DND-41 (cell line): ENCODE measurements at regions not wholly inside any gene's neighbourhood (a gene's known extent, or its start where the extent isn't known, plus 50 kb on each side); places are given as distances from the start of the nearest gene placed in this dataset.
A peak's percentile ranks its signal among the peaks of the same experiment; 100 is the strongest.
"Not testable (repeated sequence)": the region's sequence is repeated elsewhere in the genome, so short reads cannot be mapped to it uniquely, and the experiment has no call there.

ENCODE experiments used
- ATAC-seq: fragments of 200-7000 bp; cut with Tn5 transposase; 3 replicates; pipeline ENCODE4 v1.9.1; 2021; ENCODE audit warnings: low read depth; ENCODE audit not compliant: insufficient read depth
- DNase-seq: peaks from one replicate; pipeline ENCODE4 v3.0.0-alpha.2; 2020
- H2AFZ ChIP-seq: 2 replicates; pipeline ENCODE4 v1.6.0; 2012; ENCODE audit warnings: low read depth, low read length
- H3K27ac ChIP-seq: 2 replicates; pipeline ENCODE4 v1.5.1; 2012; ENCODE audit warnings: low read length, inconsistent platforms
- H3K27me3 ChIP-seq: fragments of 200-600 bp; sonication (generic); 2 replicates; pipeline ENCODE4 v1.6.0; 2012; ENCODE audit warnings: low read length, mild to moderate bottlenecking, inconsistent platforms; ENCODE audit not compliant: insufficient read depth, poor library complexity
- H3K36me3 ChIP-seq: 2 replicates; pipeline ENCODE4 v1.5.1; 2012; ENCODE audit warnings: low read length, inconsistent platforms; ENCODE audit not compliant: insufficient read depth
- H3K4me1 ChIP-seq: 2 replicates; pipeline ENCODE4 v1.5.1; 2012; ENCODE audit warnings: mild to moderate bottlenecking, low read length; ENCODE audit not compliant: insufficient read depth
- H3K4me2 ChIP-seq: 2 replicates; pipeline ENCODE4 v1.6.0; 2012; ENCODE audit warnings: mild to moderate bottlenecking, moderate library complexity, low read length, inconsistent platforms; ENCODE audit not compliant: insufficient read depth
- H3K4me3 ChIP-seq, 2 experiments: fragments of 200-600 bp in 1 of 2; shearing (Covaris generic) in 1 of 2; 2 replicates each; pipeline ENCODE4 v1.5.1; 2012 to 2016; ENCODE audit warnings: inconsistent platforms in 2 of 2, low read length in 2 of 2, mild to moderate bottlenecking in 2 of 2, low read depth in 1 of 2, moderate library complexity in 1 of 2
- H3K79me2 ChIP-seq: 2 replicates; pipeline ENCODE4 v1.6.0; 2012; ENCODE audit warnings: low read length, inconsistent platforms; ENCODE audit not compliant: insufficient read depth
- H3K9ac ChIP-seq: 2 replicates; pipeline ENCODE4 v1.6.0; 2012; ENCODE audit warnings: low read depth, mild to moderate bottlenecking, inconsistent platforms, low read length, moderate library complexity
- H3K9me3 ChIP-seq: 2 replicates; pipeline ENCODE4 v1.5.1; 2012; ENCODE audit warnings: low read length, moderate library complexity, mild to moderate bottlenecking, inconsistent platforms; ENCODE audit not compliant: insufficient read depth, severe bottlenecking
- H4K20me1 ChIP-seq: 2 replicates; pipeline ENCODE4 v1.6.0; 2012; ENCODE audit warnings: low read length; ENCODE audit not compliant: insufficient read depth
- EZH2 ChIP-seq: IDR thresholded peaks from 3 replicates; pipeline ENCODE4 v1.6.1; 2012; ENCODE audit warnings: borderline replicate concordance, low read depth, mild to moderate bottlenecking, moderate library complexity, low read length, inconsistent platforms; ENCODE audit not compliant: severe bottlenecking
- TF ChIP-seq, protein P1 (sequence below): IDR thresholded peaks from 2 replicates; pipeline ENCODE4 v1.5.1; 2012; ENCODE audit warnings: borderline replicate concordance, low read length, moderate library complexity, mild to moderate bottlenecking; ENCODE audit not compliant: poor library complexity, severe bottlenecking; ENCODE audit errors: extremely low read depth

DNA sequence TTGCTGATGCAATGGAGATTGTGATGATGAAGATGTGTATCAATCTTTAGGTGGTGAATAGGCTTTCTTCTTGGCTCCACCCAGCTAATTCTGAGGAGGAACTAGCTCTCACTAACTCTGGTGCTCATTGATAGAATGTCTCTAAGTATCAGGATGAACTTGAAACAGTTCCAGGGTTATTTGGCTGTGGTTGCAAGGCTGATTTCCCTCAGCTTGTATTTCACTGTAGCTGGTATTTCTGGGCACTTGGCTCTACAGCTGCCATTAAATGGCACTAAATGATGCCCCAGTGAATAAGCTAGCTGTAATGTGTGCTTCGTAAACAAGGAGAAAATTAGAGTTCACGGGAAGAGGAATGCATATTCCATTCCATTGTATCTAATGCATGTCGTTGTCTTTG lies 241.2 kb downstream of the RPIA start:
- ATAC-seq, result no peak
- H3K27me3 ChIP-seq, result peaks cover 9% of the 10 kb centered on the region

DNA sequence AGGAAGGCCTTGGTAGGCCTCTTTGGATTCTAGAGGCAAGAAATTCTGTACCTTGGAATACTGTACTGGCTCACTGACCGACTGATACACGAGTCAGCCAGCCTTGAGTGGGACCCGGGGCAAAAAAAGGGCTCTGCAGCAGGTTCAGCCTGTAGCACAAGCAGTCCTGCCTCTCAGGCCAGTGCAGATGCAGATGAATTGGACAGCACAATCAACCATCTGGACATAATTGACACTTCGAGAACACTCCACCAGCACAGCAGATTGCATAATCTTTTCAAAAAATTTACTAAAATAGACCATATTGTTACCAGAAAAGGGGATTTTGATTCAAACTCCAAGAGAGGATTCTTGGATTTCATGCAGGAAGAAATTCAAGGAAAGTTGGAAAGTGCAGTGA lies 241.6 kb downstream of the RPIA start:
- no peak overlapping the region for H3K4me2 ChIP-seq
- DNase-seq (no peak), ATAC-seq (no peak)
- H3K9me3 ChIP-seq, result no peaks in the 10 kb centered on the region
- peaks cover 9% of the 10 kb centered on the region for H3K27me3 ChIP-seq
- no peak overlapping the region for H3K4me3 ChIP-seq
- no peak overlapping the region for H2AFZ ChIP-seq
- TF ChIP-seq EZH2, result no peak
- TF ChIP-seq, protein P1, sequence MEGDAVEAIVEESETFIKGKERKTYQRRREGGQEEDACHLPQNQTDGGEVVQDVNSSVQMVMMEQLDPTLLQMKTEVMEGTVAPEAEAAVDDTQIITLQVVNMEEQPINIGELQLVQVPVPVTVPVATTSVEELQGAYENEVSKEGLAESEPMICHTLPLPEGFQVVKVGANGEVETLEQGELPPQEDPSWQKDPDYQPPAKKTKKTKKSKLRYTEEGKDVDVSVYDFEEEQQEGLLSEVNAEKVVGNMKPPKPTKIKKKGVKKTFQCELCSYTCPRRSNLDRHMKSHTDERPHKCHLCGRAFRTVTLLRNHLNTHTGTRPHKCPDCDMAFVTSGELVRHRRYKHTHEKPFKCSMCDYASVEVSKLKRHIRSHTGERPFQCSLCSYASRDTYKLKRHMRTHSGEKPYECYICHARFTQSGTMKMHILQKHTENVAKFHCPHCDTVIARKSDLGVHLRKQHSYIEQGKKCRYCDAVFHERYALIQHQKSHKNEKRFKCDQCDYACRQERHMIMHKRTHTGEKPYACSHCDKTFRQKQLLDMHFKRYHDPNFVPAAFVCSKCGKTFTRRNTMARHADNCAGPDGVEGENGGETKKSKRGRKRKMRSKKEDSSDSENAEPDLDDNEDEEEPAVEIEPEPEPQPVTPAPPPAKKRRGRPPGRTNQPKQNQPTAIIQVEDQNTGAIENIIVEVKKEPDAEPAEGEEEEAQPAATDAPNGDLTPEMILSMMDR, result no peak
- no peak overlapping the region for H3K27ac ChIP-seq
- no peak overlapping the region for H3K9ac ChIP-seq
- no peaks in the 10 kb centered on the region for H3K79me2 ChIP-seq
- H3K36me3 ChIP-seq, result no peaks in the 10 kb centered on the region
- H3K4me1 ChIP-seq, result no peaks in the 10 kb centered on the region
- H4K20me1 ChIP-seq, result no peaks in the 10 kb centered on the region

More for the DNA sequence above, 241.2 kb downstream of the RPIA start:
- Histone ChIP-seq H3K79me2 (no peaks in the 10 kb centered on the region), H3K4me2 (no peak overlapping the region), H4K20me1 (no peaks in the 10 kb centered on the region), H3K27ac (no peak overlapping the region), H3K4me1 (no peaks in the 10 kb centered on the region), H3K36me3 (no peaks in the 10 kb centered on the region), H3K9ac (no peak overlapping the region), H3K9me3 (no peaks in the 10 kb centered on the region), H3K4me3 (no peak overlapping the region), H2AFZ (no peak overlapping the region)
- TF ChIP-seq, protein P1, result no peak
- TF ChIP-seq EZH2, result no peak
- no peak for DNase-seq

DNA sequence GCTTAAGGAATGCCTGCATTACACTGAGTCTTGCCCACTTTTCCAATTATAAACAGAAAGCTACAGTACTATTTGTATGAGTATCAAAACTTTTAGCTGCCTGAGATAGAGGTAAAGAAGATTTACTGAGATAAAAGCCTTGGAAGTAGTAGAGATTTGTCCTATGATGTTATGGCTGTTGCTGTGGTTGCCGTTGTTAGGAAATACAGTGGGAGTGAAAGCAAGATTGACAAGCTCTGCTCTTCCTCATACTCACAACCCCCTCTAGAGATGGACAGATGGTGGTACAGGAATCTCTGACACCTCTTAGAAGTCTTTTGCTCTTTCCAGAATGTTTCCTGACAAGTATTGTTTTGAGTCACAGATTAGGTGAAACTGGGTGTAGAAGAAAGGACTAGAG lies 242.5 kb downstream of the RPIA start:
- DNase-seq, result no peak
- H3K4me1 ChIP-seq, result no peaks in the 10 kb centered on the region
- no peak overlapping the region for H3K27ac ChIP-seq
- no peak for TF ChIP-seq EZH2
- TF ChIP-seq, protein P1, result peak; percentile 31
- H2AFZ ChIP-seq, result no peak overlapping the region
- no peak overlapping the region for H3K4me3 ChIP-seq
- ATAC-seq, result no peak; the same call in 2 of the 3 replicates
- no peak overlapping the region for H3K9ac ChIP-seq
- H3K9me3 ChIP-seq, result no peaks in the 10 kb centered on the region
- H3K36me3 ChIP-seq, result no peaks in the 10 kb centered on the region
- peaks cover 9% of the 10 kb centered on the region for H3K27me3 ChIP-seq
- H3K4me2 ChIP-seq, result no peak overlapping the region
- no peaks in the 10 kb centered on the region for H4K20me1 ChIP-seq
- no peaks in the 10 kb centered on the region for H3K79me2 ChIP-seq

DNA sequence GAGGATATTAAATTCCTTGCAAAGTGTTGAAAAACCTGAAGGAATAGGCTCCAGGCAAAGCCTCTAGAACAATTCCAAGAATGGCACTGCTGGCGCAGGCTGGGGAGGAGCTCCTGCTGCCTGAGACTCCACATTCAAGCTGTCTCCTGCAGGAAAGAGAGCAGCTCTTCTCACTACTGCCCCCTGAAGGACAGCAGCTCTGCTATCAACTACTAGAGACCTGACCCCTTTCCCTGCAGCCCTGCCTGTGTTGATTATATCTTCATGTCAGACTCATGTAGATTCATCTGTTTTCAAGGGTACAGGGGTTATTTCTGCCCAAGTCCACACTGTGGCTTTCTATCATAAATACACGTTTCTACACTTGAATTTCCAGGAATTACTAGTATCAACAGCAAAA lies 249.7 kb downstream of the RPIA start:
- not testable (repeated sequence) for H3K9ac ChIP-seq, H2AFZ ChIP-seq, H3K4me2 ChIP-seq, H3K36me3 ChIP-seq, H4K20me1 ChIP-seq, H3K9me3 ChIP-seq, H3K4me3 ChIP-seq, ATAC-seq, H3K27ac ChIP-seq, H3K79me2 ChIP-seq, H3K4me1 ChIP-seq, H3K27me3 ChIP-seq
- peak; percentile 20 for DNase-seq
- TF ChIP-seq, protein P1, result peak; percentile 43
